ENCODE measurements at regions not wholly inside any gene's neighbourhood (a gene's known extent, or its start where the extent isn't known, plus 50 kb on each side); places are given as distances from the start of the nearest gene placed in this dataset.

- Histone ChIP-seq H3K23ac (ENCODE audit: low read length) (no peak overlapping the region), H3K4me2 (ENCODE audit: low read length) (no peak overlapping the region), H3K79me2 (ENCODE audit: control insufficient read depth, insufficient read depth, low read length, poor library complexity) (no peaks in the 10 kb centered on the region), H2BK12ac (ENCODE audit: low read length) (no peak overlapping the region), H3K4me1 (ENCODE audit: control insufficient read depth in 1 of 2, insufficient read depth in 2 of 2, low read length in 2 of 2) (peaks cover 3 to 4% of the 10 kb centered on the region in 2 experiments), H3K9ac (ENCODE audit: low read length) (no peak overlapping the region), H4K91ac (ENCODE audit: low read depth, low read length) (no peak overlapping the region), H3K4ac (ENCODE audit: low read depth, low read length) (no peak overlapping the region), H3K27ac (ENCODE audit: low read depth, low read length) (no peak overlapping the region), H3K14ac (ENCODE audit: low read length) (no peak overlapping the region), H3K18ac (ENCODE audit: low read length) (no peak overlapping the region), H3K36me3 (ENCODE audit: control insufficient read depth in 1 of 2, insufficient read depth in 2 of 2, low read length in 2 of 2) (no peaks in the 10 kb centered on the region), H2AFZ (ENCODE audit: insufficient read depth, low read length, poor library complexity) (no peak overlapping the region), H3K27me3 (ENCODE audit: insufficient read depth, low read length) (no peaks in the 10 kb centered on the region), H4K8ac (ENCODE audit: low read depth, low read length) (no peak overlapping the region), H3K79me1 (ENCODE audit: low read length) (no peaks in the 10 kb centered on the region), H2BK5ac (ENCODE audit: low read depth, low read length, poor library complexity) (no peak overlapping the region), H2AK5ac (ENCODE audit: low read length) (no peak overlapping the region), H3K9me3 (ENCODE audit: insufficient read depth, low read depth, low read length) (no peaks in the 10 kb centered on the region), H4K12ac (ENCODE audit: low read depth, low read length) (no peak overlapping the region), H2BK120ac (ENCODE audit: insufficient read depth, low read length, poor library complexity) (no peak overlapping the region), H3K4me3 (ENCODE audit: low read depth, low read length) (peak overlapping the region; percentile 12)
- peak in 1 of 2 donors; percentile 19 for DNase-seq
- WGBS (ENCODE audit: extremely low coverage, insufficient coverage, insufficient read length), result no CpG with 5 or more reads among the region's 4 CpGs
These were observed 58.3 kb upstream of the CYP2D6 start for GRCh38 chr22:42188808-42189447.

GRCh38 chr22:42187646-42188045 is 57.0 kb upstream of the CYP2D6 start:
- no peak overlapping the region for H3K18ac ChIP-seq (ENCODE audit: low read length)
- no peak overlapping the region for H2BK5ac ChIP-seq (ENCODE audit: low read depth, low read length, poor library complexity)
- no peak overlapping the region for H3K23ac ChIP-seq (ENCODE audit: low read length)
- no peak overlapping the region for H2BK120ac ChIP-seq (ENCODE audit: insufficient read depth, low read length, poor library complexity)
- H3K4me1 ChIP-seq (ENCODE audit: control insufficient read depth in 1 of 2, insufficient read depth in 2 of 2, low read length in 2 of 2), result peaks cover 3 to 4% of the 10 kb centered on the region in 2 experiments
- H3K9me3 ChIP-seq (ENCODE audit: insufficient read depth, low read depth, low read length), result no peaks in the 10 kb centered on the region
- H2AFZ ChIP-seq (ENCODE audit: insufficient read depth, low read length, poor library complexity), result no peak overlapping the region
- H2BK12ac ChIP-seq (ENCODE audit: low read length), result no peak overlapping the region
- H3K79me1 ChIP-seq (ENCODE audit: low read length), result no peaks in the 10 kb centered on the region
- H3K27ac ChIP-seq (ENCODE audit: low read depth, low read length), result no peak overlapping the region
- H4K91ac ChIP-seq (ENCODE audit: low read depth, low read length), result no peak overlapping the region
- H3K27me3 ChIP-seq (ENCODE audit: insufficient read depth, low read length), result no peaks in the 10 kb centered on the region
- H3K4me2 ChIP-seq (ENCODE audit: low read length), result no peak overlapping the region
- H4K12ac ChIP-seq (ENCODE audit: low read depth, low read length), result no peak overlapping the region
- H3K9ac ChIP-seq (ENCODE audit: low read length), result no peak overlapping the region
- no CpG with 5 or more reads among the region's 3 CpGs for WGBS (ENCODE audit: extremely low coverage, insufficient coverage, insufficient read length)
- H4K8ac ChIP-seq (ENCODE audit: low read depth, low read length), result no peak overlapping the region
- no peak overlapping the region for H3K14ac ChIP-seq (ENCODE audit: low read length)
- no peaks in the 10 kb centered on the region for H3K79me2 ChIP-seq (ENCODE audit: control insufficient read depth, insufficient read depth, low read length, poor library complexity)
- no peak for DNase-seq
- no peaks in the 10 kb centered on the region for H3K36me3 ChIP-seq (ENCODE audit: control insufficient read depth in 1 of 2, insufficient read depth in 2 of 2, low read length in 2 of 2)
- H2AK5ac ChIP-seq (ENCODE audit: low read length), result no peak overlapping the region
- no peak overlapping the region for H3K4ac ChIP-seq (ENCODE audit: low read depth, low read length)
- H3K4me3 ChIP-seq (ENCODE audit: low read depth, low read length), result no peak overlapping the region

- Histone ChIP-seq H3K36me3 (ENCODE audit: control insufficient read depth in 1 of 2, insufficient read depth in 2 of 2, low read length in 2 of 2) (no peaks in the 10 kb centered on the region), H3K27ac (ENCODE audit: low read depth, low read length) (no peak overlapping the region), H2BK12ac (ENCODE audit: low read length) (no peak overlapping the region), H4K8ac (ENCODE audit: low read depth, low read length) (no peak overlapping the region), H3K4ac (ENCODE audit: low read depth, low read length) (no peak overlapping the region), H2BK120ac (ENCODE audit: insufficient read depth, low read length, poor library complexity) (no peak overlapping the region), H3K14ac (ENCODE audit: low read length) (no peak overlapping the region), H2AK5ac (ENCODE audit: low read length) (no peak overlapping the region), H3K4me2 (ENCODE audit: low read length) (no peak overlapping the region), H4K91ac (ENCODE audit: low read depth, low read length) (no peak overlapping the region), H3K18ac (ENCODE audit: low read length) (no peak overlapping the region), H3K79me1 (ENCODE audit: low read length) (no peaks in the 10 kb centered on the region), H2BK5ac (ENCODE audit: low read depth, low read length, poor library complexity) (no peak overlapping the region), H3K79me2 (ENCODE audit: control insufficient read depth, insufficient read depth, low read length, poor library complexity) (no peaks in the 10 kb centered on the region), H2AFZ (ENCODE audit: insufficient read depth, low read length, poor library complexity) (no peak overlapping the region), H3K4me3 (ENCODE audit: low read depth, low read length) (no peak overlapping the region), H3K4me1 (ENCODE audit: control insufficient read depth in 1 of 2, insufficient read depth in 2 of 2, low read length in 2 of 2) (peaks cover 3 to 4% of the 10 kb centered on the region in 2 experiments), H4K12ac (ENCODE audit: low read depth, low read length) (no peak overlapping the region), H3K9me3 (ENCODE audit: insufficient read depth, low read depth, low read length) (no peaks in the 10 kb centered on the region), H3K9ac (ENCODE audit: low read length) (no peak overlapping the region), H3K27me3 (ENCODE audit: insufficient read depth, low read length) (no peaks in the 10 kb centered on the region), H3K23ac (ENCODE audit: low read length) (no peak overlapping the region)
- no peak for DNase-seq
- no CpG with 5 or more reads among the region's 2 CpGs for WGBS (ENCODE audit: extremely low coverage, insufficient coverage, insufficient read length)
These were observed 55.4 kb upstream of the CYP2D6 start for GRCh38 chr22:42185915-42186439.

- no peak overlapping the region for H2AFZ ChIP-seq (ENCODE audit: insufficient read depth, low read length, poor library complexity)
- H4K8ac ChIP-seq (ENCODE audit: low read depth, low read length), result no peak overlapping the region
- H3K27ac ChIP-seq (ENCODE audit: low read depth, low read length), result no peak overlapping the region
- H3K4ac ChIP-seq (ENCODE audit: low read depth, low read length), result no peak overlapping the region
- no peaks in the 10 kb centered on the region for H3K79me2 ChIP-seq (ENCODE audit: control insufficient read depth, insufficient read depth, low read length, poor library complexity)
- H2BK5ac ChIP-seq (ENCODE audit: low read depth, low read length, poor library complexity), result no peak overlapping the region
- H3K79me1 ChIP-seq (ENCODE audit: low read length), result no peaks in the 10 kb centered on the region
- H3K4me3 ChIP-seq (ENCODE audit: low read depth, low read length), result no peak overlapping the region
- no peak overlapping the region for H2BK12ac ChIP-seq (ENCODE audit: low read length)
- H3K9me3 ChIP-seq (ENCODE audit: insufficient read depth, low read depth, low read length), result no peaks in the 10 kb centered on the region
- peaks cover 4 to 5% of the 10 kb centered on the region in 2 experiments for H3K4me1 ChIP-seq (ENCODE audit: control insufficient read depth in 1 of 2, insufficient read depth in 2 of 2, low read length in 2 of 2)
- no CpG with 5 or more reads among the region's 4 CpGs for WGBS (ENCODE audit: extremely low coverage, insufficient coverage, insufficient read length)
- no peak overlapping the region for H2AK5ac ChIP-seq (ENCODE audit: low read length)
- H3K18ac ChIP-seq (ENCODE audit: low read length), result no peak overlapping the region
- no peak overlapping the region for H3K9ac ChIP-seq (ENCODE audit: low read length)
- H4K12ac ChIP-seq (ENCODE audit: low read depth, low read length), result no peak overlapping the region
- DNase-seq, result no peak
- H3K27me3 ChIP-seq (ENCODE audit: insufficient read depth, low read length), result no peaks in the 10 kb centered on the region
- no peak overlapping the region for H4K91ac ChIP-seq (ENCODE audit: low read depth, low read length)
- H3K14ac ChIP-seq (ENCODE audit: low read length), result no peak overlapping the region
- H3K4me2 ChIP-seq (ENCODE audit: low read length), result no peak overlapping the region
- H3K36me3 ChIP-seq (ENCODE audit: control insufficient read depth in 1 of 2, insufficient read depth in 2 of 2, low read length in 2 of 2), result no peaks in the 10 kb centered on the region
- no peak overlapping the region for H2BK120ac ChIP-seq (ENCODE audit: insufficient read depth, low read length, poor library complexity)
- no peak overlapping the region for H3K23ac ChIP-seq (ENCODE audit: low read length)
These were observed 54.2 kb upstream of the CYP2D6 start for GRCh38 chr22:42184852-42185251.
